HG03280 (cell line): ENCODE measurements at regions not wholly inside any gene's neighbourhood (a gene's known extent, or its start where the extent isn't known, plus 50 kb on each side); places are given as distances from the start of the nearest gene placed in this dataset.
"Not testable (repeated sequence)": the region's sequence is repeated elsewhere in the genome, so short reads cannot be mapped to it uniquely, and the experiment has no call there.

Experiments
- ATAC-seq: cut with Tn5 transposase; IDR thresholded peaks from one replicate; pipeline ENCODE4 v1.9.1; 2021; ENCODE audit warnings: mild to moderate bottlenecking, moderate library complexity; ENCODE audit not compliant: unreplicated experiment

- not testable (repeated sequence) for ATAC-seq
Observed at GRCh38 chr9:68593760-68594159, 53.1 kb upstream of the TMEM252 start.

- ATAC-seq = no peak
Observed at GRCh38 chr9:68595868-68596267, 55.2 kb upstream of the TMEM252 start.

- ATAC-seq = no peak
Observed at GRCh38 chr9:68597362-68597997, 56.8 kb upstream of the TMEM252 start.

GRCh38 chr9:68599826-68600225 lies 59.1 kb upstream of the TMEM252 start:
- no peak for ATAC-seq

GRCh38 chr9:68601081-68601480 lies 60.4 kb upstream of the TMEM252 start:
- no peak for ATAC-seq

GRCh38 chr9:68603371-68603770 lies 62.7 kb upstream of the TMEM252 start:
- no peak for ATAC-seq

GRCh38 chr9:68608763-68609162 lies 68.1 kb upstream of the TMEM252 start:
- no peak for ATAC-seq

- no peak for ATAC-seq
Observed at GRCh38 chr9:68609901-68610415, 69.3 kb upstream of the TMEM252 start.

GRCh38 chr9:68614121-68614520 lies 73.4 kb upstream of the TMEM252 start:
- ATAC-seq = no peak

GRCh38 chr9:68617011-68617410 lies 76.3 kb upstream of the TMEM252 start:
- ATAC-seq = not testable (repeated sequence)

GRCh38 chr9:68619072-68619471 lies 78.4 kb upstream of the TMEM252 start:
- ATAC-seq = no peak

GRCh38 chr9:68619636-68620035 lies 79.0 kb upstream of the TMEM252 start:
- no peak for ATAC-seq

GRCh38 chr9:68625559-68625958 lies 79.5 kb upstream of the PIP5K1B start:
- no peak for ATAC-seq

GRCh38 chr9:68626526-68626925 lies 78.5 kb upstream of the PIP5K1B start:
- ATAC-seq = no peak

GRCh38 chr9:68627104-68627503 lies 77.9 kb upstream of the PIP5K1B start:
- no peak for ATAC-seq

GRCh38 chr9:68627594-68627993 lies 77.4 kb upstream of the PIP5K1B start:
- ATAC-seq = no peak

GRCh38 chr9:68629042-68629441 lies 76.0 kb upstream of the PIP5K1B start:
- no peak for ATAC-seq

GRCh38 chr9:68631811-68632210 lies 73.2 kb upstream of the PIP5K1B start:
- ATAC-seq = no peak

GRCh38 chr9:68637020-68637419 lies 68.0 kb upstream of the PIP5K1B start:
- ATAC-seq = no peak

- ATAC-seq = not testable (repeated sequence)
Observed at GRCh38 chr9:68639261-68639660, 65.8 kb upstream of the PIP5K1B start.

- ATAC-seq = no peak
Observed at GRCh38 chr9:68640421-68641089, 64.5 kb upstream of the PIP5K1B start.
